Brain microvascular endothelial cell (primary cell): ENCODE measurements at regions not wholly inside any gene's neighbourhood (a gene's known extent, or its start where the extent isn't known, plus 50 kb on each side); places are given as distances from the start of the nearest gene placed in this dataset.

Experiments
- DNase-seq: peaks from one replicate; pipeline ENCODE4 v3.0.0-alpha.2; 2020
- H3K27ac ChIP-seq: fragments of 250-450 bp; sonication (Bioruptor Pico); 2 replicates; pipeline ENCODE4 v1.5.1; 2020; ENCODE audit warnings: mild to moderate bottlenecking, moderate library complexity
- H3K27me3 ChIP-seq: fragments of 250-450 bp; sonication (Bioruptor Pico); replicated peaks from 2 replicates; pipeline ENCODE4 v1.5.1; 2020; ENCODE audit warnings: mild to moderate bottlenecking
- H3K36me3 ChIP-seq: fragments of 250-450 bp; sonication (Bioruptor Pico); replicated peaks from 2 replicates; pipeline ENCODE4 v1.5.1; 2020; ENCODE audit warnings: mild to moderate bottlenecking
- H3K4me3 ChIP-seq: 2 replicates; pipeline ENCODE4 v1.5.1; 2011; ENCODE audit warnings: low read depth, mild to moderate bottlenecking, control low read depth, low read length, moderate library complexity
- in situ Hi-C: cut with HindIII; loops from 2 replicates; pipeline ENCODE4 v1.10.0; 2017; ENCODE audit warnings: low sequenced_read_pairs, low pct_ligation_motif_present
- TF ChIP-seq, protein P1 (sequence below): IDR thresholded peaks from 2 replicates; pipeline ENCODE4 v1.5.1; 2011; ENCODE audit warnings: low read depth, mild to moderate bottlenecking, moderate library complexity, low read length, control low read depth, inconsistent platforms; ENCODE audit errors: missing control alignments

GRCh38 chr1:209232197-209232596 lies 351.3 kb upstream of the CAMK1G start:
- TF ChIP-seq, protein P1, sequence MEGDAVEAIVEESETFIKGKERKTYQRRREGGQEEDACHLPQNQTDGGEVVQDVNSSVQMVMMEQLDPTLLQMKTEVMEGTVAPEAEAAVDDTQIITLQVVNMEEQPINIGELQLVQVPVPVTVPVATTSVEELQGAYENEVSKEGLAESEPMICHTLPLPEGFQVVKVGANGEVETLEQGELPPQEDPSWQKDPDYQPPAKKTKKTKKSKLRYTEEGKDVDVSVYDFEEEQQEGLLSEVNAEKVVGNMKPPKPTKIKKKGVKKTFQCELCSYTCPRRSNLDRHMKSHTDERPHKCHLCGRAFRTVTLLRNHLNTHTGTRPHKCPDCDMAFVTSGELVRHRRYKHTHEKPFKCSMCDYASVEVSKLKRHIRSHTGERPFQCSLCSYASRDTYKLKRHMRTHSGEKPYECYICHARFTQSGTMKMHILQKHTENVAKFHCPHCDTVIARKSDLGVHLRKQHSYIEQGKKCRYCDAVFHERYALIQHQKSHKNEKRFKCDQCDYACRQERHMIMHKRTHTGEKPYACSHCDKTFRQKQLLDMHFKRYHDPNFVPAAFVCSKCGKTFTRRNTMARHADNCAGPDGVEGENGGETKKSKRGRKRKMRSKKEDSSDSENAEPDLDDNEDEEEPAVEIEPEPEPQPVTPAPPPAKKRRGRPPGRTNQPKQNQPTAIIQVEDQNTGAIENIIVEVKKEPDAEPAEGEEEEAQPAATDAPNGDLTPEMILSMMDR: no peak
- H3K4me3 ChIP-seq: no peak overlapping the region
- H3K27ac ChIP-seq: no peak overlapping the region
- no peak for DNase-seq
- in situ Hi-C loops: no loop called here
- no peaks in the 10 kb centered on the region for H3K27me3 ChIP-seq
- no peaks in the 10 kb centered on the region for H3K36me3 ChIP-seq

- TF ChIP-seq, protein P1: no peak
- no peak overlapping the region for H3K4me3 ChIP-seq
- H3K36me3 ChIP-seq: no peaks in the 10 kb centered on the region
- in situ Hi-C loops: no loop called here
- H3K27me3 ChIP-seq: no peaks in the 10 kb centered on the region
- no peak overlapping the region for H3K27ac ChIP-seq
- no peak for DNase-seq
Measured at GRCh38 chr1:209232759-209233158, 350.8 kb upstream of the CAMK1G start.

- in situ Hi-C loops: no loop called here
- Histone ChIP-seq H3K4me3 (no peak overlapping the region), H3K27me3 (no peaks in the 10 kb centered on the region), H3K27ac (no peak overlapping the region), H3K36me3 (no peaks in the 10 kb centered on the region)
- no peak for DNase-seq
- TF ChIP-seq, protein P1: no peak
Measured at GRCh38 chr1:209235166-209235565, 348.3 kb upstream of the CAMK1G start.

DNA sequence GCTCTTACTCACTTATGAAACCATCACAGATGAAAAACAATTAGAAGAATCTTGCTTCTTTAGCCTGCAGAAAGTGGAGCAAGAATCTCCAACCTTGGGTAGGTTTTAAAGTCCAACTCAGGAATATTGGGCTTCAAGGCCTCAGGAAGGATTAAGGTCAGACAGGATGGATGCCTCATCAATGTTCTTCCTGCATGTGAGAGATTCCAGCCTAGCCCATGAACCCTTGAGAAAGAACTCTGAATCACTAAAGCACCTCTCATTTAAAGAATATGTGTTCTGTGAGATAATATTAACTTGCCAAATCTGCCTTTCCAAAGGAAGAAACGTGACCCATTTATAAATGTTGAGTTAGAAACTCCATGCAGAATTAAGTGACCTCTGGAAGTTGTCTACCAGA lies 345.2 kb upstream of the CAMK1G start:
- no peaks in the 10 kb centered on the region for H3K36me3 ChIP-seq
- H3K4me3 ChIP-seq: no peak overlapping the region
- TF ChIP-seq, protein P1: no peak
- in situ Hi-C loops: no loop called here
- no peak for DNase-seq
- H3K27me3 ChIP-seq: no peaks in the 10 kb centered on the region
- H3K27ac ChIP-seq: no peak overlapping the region

DNA sequence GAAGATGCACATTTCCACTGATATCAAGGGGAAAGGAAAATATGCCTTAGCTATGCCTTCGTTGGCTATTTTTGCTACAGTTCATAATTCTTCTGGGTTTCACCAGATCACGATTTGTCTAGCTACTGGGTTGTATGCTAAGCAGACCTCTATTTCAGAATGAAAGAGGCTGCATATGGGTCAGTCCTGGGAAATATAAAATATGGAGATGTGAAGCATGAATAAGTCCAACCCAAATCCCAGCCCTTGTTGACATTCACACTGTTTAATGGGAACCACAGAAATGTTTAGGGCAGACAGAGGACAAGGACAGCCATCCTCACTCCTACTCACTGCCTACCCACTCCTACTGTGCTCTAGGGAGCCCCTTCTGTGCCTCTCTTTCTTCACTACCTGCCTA lies 343.2 kb upstream of the CAMK1G start:
- no peak overlapping the region for H3K4me3 ChIP-seq
- TF ChIP-seq, protein P1: no peak
- H3K27me3 ChIP-seq: no peaks in the 10 kb centered on the region
- no peak overlapping the region for H3K27ac ChIP-seq
- in situ Hi-C loops: no loop called here
- no peak for DNase-seq
- no peaks in the 10 kb centered on the region for H3K36me3 ChIP-seq

DNA sequence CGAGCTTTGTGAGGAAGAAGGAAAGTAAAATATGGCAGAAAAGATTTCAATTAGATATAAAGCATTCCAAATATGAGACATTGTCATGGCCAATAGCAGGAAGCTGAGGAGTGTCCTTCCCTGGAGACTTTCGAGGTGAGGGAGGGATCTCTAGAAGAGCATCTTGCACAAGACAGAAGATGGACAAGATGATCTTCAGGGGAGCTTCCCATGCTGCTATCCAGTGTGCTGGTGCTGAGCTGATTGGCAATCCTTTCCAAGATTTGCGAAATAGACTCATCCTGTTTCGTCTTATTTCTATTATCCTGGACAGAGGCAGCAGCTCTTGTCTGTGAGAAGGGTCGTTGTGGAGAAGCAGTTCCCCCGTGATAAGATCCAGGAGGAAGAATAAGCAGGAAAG lies 342.0 kb upstream of the CAMK1G start:
- Histone ChIP-seq H3K27ac (no peak overlapping the region), H3K27me3 (no peaks in the 10 kb centered on the region), H3K4me3 (no peak overlapping the region), H3K36me3 (no peaks in the 10 kb centered on the region)
- no peak for DNase-seq
- TF ChIP-seq, protein P1: no peak
- in situ Hi-C loops: no loop called here
